Small intestine (tissue), 7 donors: ENCODE measurements at regions not wholly inside any gene's neighbourhood (a gene's known extent, or its start where the extent isn't known, plus 50 kb on each side); places are given as distances from the start of the nearest gene placed in this dataset.

ENCODE experiments used
- DNase-seq, 2 donors: peaks; one replicate each; pipeline versions ENCODE4 v3.0.0 to v3.0.0-alpha.2; 2013
- FAIRE-seq: peaks from 2 replicates; lab custom pipeline; 2012; peaks lifted over from hg19 to GRCh38; lab: Jason Lieb, UNC
- H3K27ac ChIP-seq, 3 donors: one replicate each; pipeline ENCODE4 v1.5.1; 2013; ENCODE audit warnings: low read length in 2 of 3, mild to moderate bottlenecking in 2 of 3, control low read depth in 1 of 3, inconsistent platforms in 1 of 3, low read depth in 1 of 3, moderate library complexity in 1 of 3
- H3K27me3 ChIP-seq, 3 donors: one replicate each; pipeline ENCODE4 v1.6.1; 2013; ENCODE audit warnings: low read length in 3 of 3, inconsistent platforms in 1 of 3; ENCODE audit not compliant: control insufficient read depth in 3 of 3, insufficient read depth in 3 of 3
- H3K36me3 ChIP-seq, 3 donors: one replicate each; pipeline ENCODE4 v1.6.1; 2013; ENCODE audit warnings: low read length in 3 of 3, inconsistent platforms in 1 of 3, low read depth in 1 of 3, mild to moderate bottlenecking in 1 of 3, moderate library complexity in 1 of 3; ENCODE audit not compliant: control insufficient read depth in 3 of 3, insufficient read depth in 2 of 3
- H3K4me1 ChIP-seq, 3 donors: one replicate each; pipeline ENCODE4 v1.6.1; 2013; ENCODE audit warnings: low read length in 2 of 3, inconsistent platforms in 1 of 3, low read depth in 1 of 3, mild to moderate bottlenecking in 1 of 3, moderate library complexity in 1 of 3; ENCODE audit not compliant: control insufficient read depth in 3 of 3, insufficient read depth in 2 of 3
- H3K4me3 ChIP-seq, 3 donors: one replicate each; pipeline ENCODE4 v1.5.1; 2013; ENCODE audit warnings: low read length in 3 of 3, control low read depth in 1 of 3, inconsistent platforms in 1 of 3, low read depth in 1 of 3, mild to moderate bottlenecking in 1 of 3, moderate library complexity in 1 of 3
- H3K9me3 ChIP-seq, 2 donors: one replicate each; pipeline ENCODE4 v1.6.1; 2013; ENCODE audit warnings: low read depth in 1 of 2, low read length in 1 of 2; ENCODE audit not compliant: control insufficient read depth in 2 of 2, insufficient read depth in 1 of 2
- WGBS, 3 donors: extraction: QIAGEN DNeasy Blood & Tissue Kit; methylation state at CpG; one replicate each; pipeline ENCODE4 v1.1.7; 2013; 5-methylcytosine and 5-hydroxymethylcytosine counted together
- donor health status: healthy with polysubstance abuse.
- donor health status: control.
- donor health status: control.
- donor health status: Bipolar disorder and iron deficiency.
- donor health status: healthy.

GRCh38 chr11:134734141-134734845 is 322.3 kb upstream of the B3GAT1 start:
- no peaks in the 10 kb centered on the region for H3K36me3 ChIP-seq
- peaks cover 0 to 37% (median 0%) of the 10 kb centered on the region in 3 donors for H3K4me1 ChIP-seq
- H3K9me3 ChIP-seq = no peaks in the 10 kb centered on the region
- peaks cover 0 to 3% (median 0%) of the 10 kb centered on the region in 3 donors for H3K27me3 ChIP-seq
- DNase-seq = no peak
- no peak for FAIRE-seq
- no peak overlapping the region for H3K4me3 ChIP-seq
- no peak overlapping the region for H3K27ac ChIP-seq
- WGBS, 3 donors = 43 to 75% (median 73%) methylated on average over 9 of the region's 9 CpGs

- FAIRE-seq = no peak
- peaks cover 0 to 38% (median 0%) of the 10 kb centered on the region in 3 donors for H3K4me1 ChIP-seq
- H3K4me3 ChIP-seq = no peak overlapping the region
- DNase-seq = no peak
- 64 to 76% (median 65%) methylated on average over 9 of the region's 9 CpGs for WGBS, 3 donors
- no peaks in the 10 kb centered on the region for H3K9me3 ChIP-seq
- no peak overlapping the region for H3K27ac ChIP-seq
- peaks cover 0 to 3% (median 0%) of the 10 kb centered on the region in 3 donors for H3K27me3 ChIP-seq
- no peaks in the 10 kb centered on the region for H3K36me3 ChIP-seq
Measured at GRCh38 chr11:134733646-134734045, 321.6 kb upstream of the B3GAT1 start.

GRCh38 chr11:134731213-134731961 is 319.3 kb upstream of the B3GAT1 start:
- peak overlapping the region in 1 of 3 donors; percentile 82 for H3K27ac ChIP-seq
- H3K4me3 ChIP-seq = no peak overlapping the region
- no peaks in the 10 kb centered on the region for H3K36me3 ChIP-seq
- H3K27me3 ChIP-seq = peaks cover 0 to 3% (median 0%) of the 10 kb centered on the region in 3 donors
- DNase-seq (no peak), FAIRE-seq (no peak)
- peaks cover 0 to 30% (median 0%) of the 10 kb centered on the region in 3 donors for H3K4me1 ChIP-seq
- 55 to 74% (median 72%) methylated on average over 9 of the region's 9 CpGs for WGBS, 3 donors
- no peaks in the 10 kb centered on the region for H3K9me3 ChIP-seq

GRCh38 chr11:134730561-134731212 is 318.6 kb upstream of the B3GAT1 start:
- WGBS, 3 donors = 11 to 47% (median 28%) methylated on average over 5 of the region's 5 CpGs
- FAIRE-seq (no peak), DNase-seq (peak; percentile 79)
- no peak overlapping the region for H3K4me3 ChIP-seq
- H3K4me1 ChIP-seq = peaks cover 0 to 24% (median 0%) of the 10 kb centered on the region in 3 donors
- H3K36me3 ChIP-seq = no peaks in the 10 kb centered on the region
- H3K27ac ChIP-seq = peak overlapping the region in 2 of 3 donors; percentile 52 to 82
- peaks cover 0 to 3% (median 0%) of the 10 kb centered on the region in 3 donors for H3K27me3 ChIP-seq
- no peaks in the 10 kb centered on the region for H3K9me3 ChIP-seq

- Histone ChIP-seq H3K4me3 (no peak overlapping the region), H3K4me1 (peaks cover 0 to 24% (median 0%) of the 10 kb centered on the region in 3 donors), H3K27me3 (peaks cover 0 to 3% (median 2%) of the 10 kb centered on the region in 3 donors), H3K9me3 (no peaks in the 10 kb centered on the region), H3K27ac (peak overlapping the region in 2 of 3 donors; percentile 52 to 82), H3K36me3 (no peaks in the 10 kb centered on the region)
- no peak for FAIRE-seq
- WGBS, 3 donors = 30 to 62% (median 33%) methylated on average over 4 of the region's 4 CpGs
- peak; percentile 44 to 88 for DNase-seq
Measured at GRCh38 chr11:134730101-134730500, 318.1 kb upstream of the B3GAT1 start.

- no peak for FAIRE-seq
- DNase-seq = no peak
- H3K36me3 ChIP-seq = no peaks in the 10 kb centered on the region
Measured at GRCh38 chr11:134728186-134728585, 316.1 kb upstream of the B3GAT1 start.

GRCh38 chr11:134727636-134728035 is 315.6 kb upstream of the B3GAT1 start:
- no peaks in the 10 kb centered on the region for H3K36me3 ChIP-seq
- WGBS, 3 donors = 81 to 87% (median 85%) methylated on average over 5 of the region's 5 CpGs
- DNase-seq = no peak
- peaks cover 0 to 24% (median 0%) of the 10 kb centered on the region in 3 donors for H3K4me1 ChIP-seq
- no peaks in the 10 kb centered on the region for H3K9me3 ChIP-seq
- no peak overlapping the region for H3K4me3 ChIP-seq
- FAIRE-seq = no peak
- H3K27ac ChIP-seq = no peak overlapping the region
- H3K27me3 ChIP-seq = peaks cover 0 to 3% (median 2%) of the 10 kb centered on the region in 3 donors

More at GRCh38 chr11:134728186-134728585, 316.1 kb upstream of the B3GAT1 start:
- no peak overlapping the region for H3K27ac ChIP-seq
- H3K4me1 ChIP-seq = peaks cover 0 to 24% (median 0%) of the 10 kb centered on the region in 3 donors
- H3K27me3 ChIP-seq = peaks cover 0 to 3% (median 2%) of the 10 kb centered on the region in 3 donors
- H3K4me3 ChIP-seq = no peak overlapping the region
- WGBS, 3 donors = 85 to 89% (median 86%) methylated on average over 9 of the region's 9 CpGs
- no peaks in the 10 kb centered on the region for H3K9me3 ChIP-seq

- H3K27me3 ChIP-seq = peaks cover 0 to 2% (median under 1%) of the 10 kb centered on the region in 3 donors
- FAIRE-seq (no peak), DNase-seq (no peak)
- H3K9me3 ChIP-seq = no peaks in the 10 kb centered on the region
- WGBS, 3 donors = 81 to 89% (median 82%) methylated on average over 13 of the region's 13 CpGs
- H3K36me3 ChIP-seq = no peaks in the 10 kb centered on the region
- no peak overlapping the region for H3K4me3 ChIP-seq
- H3K4me1 ChIP-seq = peaks cover 0 to 24% (median 0%) of the 10 kb centered on the region in 3 donors
- no peak overlapping the region for H3K27ac ChIP-seq
Measured at GRCh38 chr11:134727204-134727603, 315.2 kb upstream of the B3GAT1 start.
